Activated CD4-positive, alpha-beta T cell treated with anti-CD3 and anti-CD28 coated beads for 4 hours (primary cell): ENCODE measurements at regions not wholly inside any gene's neighbourhood (a gene's known extent, or its start where the extent isn't known, plus 50 kb on each side); places are given as distances from the start of the nearest gene placed in this dataset.
"Not testable (repeated sequence)": the region's sequence is repeated elsewhere in the genome, so short reads cannot be mapped to it uniquely, and the experiment has no call there.

Experiments
- DNase-seq, 2 donors: peaks; one replicate each; pipeline ENCODE4 v3.0.0-alpha.2; 2020

- no peak for DNase-seq
Observed at GRCh38 chr2:71935262-71935848, 212.3 kb downstream of the CYP26B1 start.

GRCh38 chr2:71934595-71935261 lies 212.9 kb downstream of the CYP26B1 start:
- DNase-seq: no peak

GRCh38 chr2:71934320-71934593 lies 213.4 kb downstream of the CYP26B1 start:
- no peak for DNase-seq

DNA sequence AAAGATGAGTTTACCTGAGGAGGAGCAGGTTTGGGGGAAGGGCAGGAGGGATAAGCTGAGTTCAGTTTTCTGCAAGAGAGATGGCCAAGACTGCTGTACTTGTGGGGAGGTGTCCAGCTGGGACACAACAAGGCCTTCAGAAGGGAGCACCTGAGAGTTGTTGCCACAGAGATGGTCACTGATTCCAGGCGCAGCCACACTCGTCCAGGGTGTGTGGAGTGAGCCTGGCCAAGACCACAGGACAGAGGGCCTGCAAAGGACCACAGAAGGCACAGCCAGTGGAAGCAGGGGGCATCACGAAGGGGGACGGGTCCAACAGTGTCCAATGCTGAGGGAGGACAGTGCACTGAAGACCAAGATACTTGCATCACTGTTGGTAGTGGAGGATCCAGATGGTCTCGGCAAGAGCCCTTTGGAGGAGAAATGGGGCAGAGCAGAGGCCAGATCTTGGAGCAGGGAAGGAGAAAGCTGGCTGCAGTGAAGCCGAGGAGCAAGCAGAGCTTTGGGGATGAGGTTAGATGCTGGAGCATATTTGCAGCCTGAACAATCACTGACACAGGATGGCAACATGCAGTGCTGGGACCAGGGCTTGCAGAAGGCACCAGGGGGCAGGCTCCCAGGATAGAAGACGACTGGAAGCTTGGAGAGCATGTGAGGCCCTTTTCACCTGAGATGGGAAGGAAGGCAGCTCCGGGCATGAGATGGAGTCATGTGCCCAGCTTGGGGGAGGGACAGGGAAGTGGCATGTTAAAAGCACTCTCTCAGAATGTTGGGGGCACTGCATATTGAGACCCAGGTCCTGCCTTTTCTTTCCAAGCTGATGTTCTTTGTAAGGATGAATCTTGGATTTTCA lies 214.0 kb downstream of the CYP26B1 start:
- no peak for DNase-seq

- DNase-seq: no peak
Observed at GRCh38 chr2:71932780-71933466, 214.7 kb downstream of the CYP26B1 start.

GRCh38 chr2:71932037-71932779 lies 215.5 kb downstream of the CYP26B1 start:
- no peak for DNase-seq

DNA sequence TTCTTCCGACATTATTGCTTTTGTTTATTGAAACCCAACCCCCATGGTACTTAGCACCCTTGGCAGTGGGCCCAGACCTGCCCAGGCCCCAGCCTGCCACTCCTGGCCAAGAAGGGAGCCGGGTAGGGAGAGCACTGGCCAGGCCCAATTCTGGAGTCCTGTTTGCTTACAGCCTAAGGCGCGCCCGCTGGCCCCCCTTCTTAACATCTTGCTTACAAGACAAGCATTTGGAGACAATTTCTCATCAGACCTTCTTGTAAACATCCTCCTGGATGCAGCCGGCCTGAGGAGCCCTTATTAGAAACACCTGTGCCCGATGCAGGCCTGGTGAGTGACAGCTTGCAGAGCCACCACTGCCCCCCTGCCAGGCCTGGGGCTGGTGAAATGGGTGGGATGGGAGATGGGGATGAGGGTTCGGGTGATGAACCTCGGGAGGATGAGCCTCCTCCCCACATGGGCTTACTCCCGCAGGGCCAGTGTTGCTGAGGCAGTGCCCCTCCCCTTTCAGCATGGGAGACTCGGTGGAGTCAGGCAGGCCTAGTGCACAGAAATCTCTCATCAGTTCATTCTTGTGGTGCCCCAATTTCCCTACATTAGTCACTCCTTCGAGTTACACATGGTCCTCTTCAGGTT lies 217.5 kb downstream of the CYP26B1 start:
- no peak for DNase-seq

DNA sequence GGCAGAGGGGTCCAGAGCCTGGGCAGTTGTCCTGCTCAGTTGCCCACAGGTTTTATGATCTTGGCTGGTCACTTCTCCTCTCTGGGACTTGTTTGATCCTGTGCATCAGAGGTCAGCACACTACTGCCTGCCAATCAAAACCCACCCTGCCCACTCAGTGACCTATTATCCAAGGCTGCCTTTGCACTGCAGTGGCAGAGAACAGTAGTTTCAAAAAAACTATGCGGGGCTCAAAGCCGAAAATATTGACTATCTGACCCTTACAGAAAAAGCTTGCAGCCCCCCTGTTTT lies 218.2 kb downstream of the CYP26B1 start:
- no peak for DNase-seq

- no peak for DNase-seq
Observed at GRCh38 chr2:71928734-71929481, 218.8 kb downstream of the CYP26B1 start.

GRCh38 chr2:71927757-71928715 lies 219.6 kb downstream of the CYP26B1 start:
- DNase-seq: no peak

- no peak for DNase-seq
Observed at GRCh38 chr2:71926876-71927756, 220.5 kb downstream of the CYP26B1 start.

GRCh38 chr2:71926089-71926447 lies 221.6 kb downstream of the CYP26B1 start:
- no peak for DNase-seq

GRCh38 chr2:71925268-71926088 lies 222.2 kb downstream of the CYP26B1 start:
- DNase-seq: no peak

- peak; percentile 36 to 52 for DNase-seq
Observed at GRCh38 chr2:71923887-71924533, 223.7 kb downstream of the CYP26B1 start.

DNA sequence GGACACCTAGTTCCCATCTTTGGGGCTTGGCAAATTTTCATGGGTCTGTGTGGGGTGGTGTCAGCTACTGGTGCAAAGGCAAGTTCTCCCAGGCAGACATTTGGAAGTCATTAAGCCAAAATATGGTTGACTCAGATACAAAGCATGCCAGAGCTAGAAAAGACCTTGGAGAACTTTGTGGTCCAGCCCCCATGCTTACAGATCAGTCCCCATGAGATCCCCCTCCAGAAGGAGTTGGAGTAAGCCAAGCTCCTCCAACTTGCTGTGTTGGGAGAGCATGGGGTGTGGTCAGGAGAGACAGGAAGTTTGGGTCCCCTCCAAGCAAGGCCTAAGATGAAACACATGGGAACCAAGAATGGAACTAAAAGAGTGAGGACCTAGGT lies 224.5 kb downstream of the CYP26B1 start:
- no peak for DNase-seq

DNA sequence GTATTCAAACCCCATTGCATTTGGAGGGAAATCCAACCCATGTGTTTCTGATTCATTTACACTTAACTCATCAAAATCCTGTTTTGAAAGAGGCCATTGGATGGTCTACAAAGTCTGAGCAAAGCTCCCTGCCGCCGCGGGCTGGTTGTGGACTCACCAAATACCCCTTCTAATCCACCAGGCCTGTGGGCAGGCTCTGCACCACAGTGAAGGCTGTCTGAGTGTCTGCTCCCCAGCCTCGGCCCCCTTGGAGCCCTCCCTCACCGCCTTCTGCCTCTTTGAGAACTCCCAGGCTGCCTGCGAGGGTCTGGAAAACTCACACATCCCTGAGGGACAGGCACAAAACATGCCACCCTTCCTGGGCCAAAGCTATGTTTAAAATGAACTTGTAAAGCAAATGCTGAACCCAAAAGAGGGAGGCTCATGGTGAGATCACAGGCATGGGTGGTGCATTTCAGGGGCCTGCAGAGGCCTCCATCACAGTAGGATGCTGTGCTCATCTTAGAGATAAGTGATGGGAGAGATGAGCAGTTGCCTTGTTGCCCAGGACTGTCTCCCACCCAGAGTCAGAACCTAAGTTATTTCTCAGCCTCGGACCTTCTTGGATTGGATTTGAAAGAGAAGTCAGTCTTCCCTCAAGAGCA lies 225.0 kb downstream of the CYP26B1 start:
- DNase-seq: no peak

GRCh38 chr2:71922091-71922490 lies 225.6 kb downstream of the CYP26B1 start:
- DNase-seq: no peak

GRCh38 chr2:71920819-71921218 lies 226.8 kb downstream of the CYP26B1 start:
- DNase-seq: not testable (repeated sequence)
